GM12878 (cell line): ENCODE measurements at regions not wholly inside any gene's neighbourhood (a gene's known extent, or its start where the extent isn't known, plus 50 kb on each side); places are given as distances from the start of the nearest gene placed in this dataset.

ENCODE experiments used
- ATAC-seq: fragments of 200-7000 bp; cut with Tn5 transposase; 3 replicates; pipeline ENCODE4 v1.9.1; 2020; ENCODE audit warnings: mild to moderate bottlenecking, moderate library complexity
- BruUV-seq: library from RNA; stranded (reverse); fragments of 400-500 nt; replicated peaks from 2 replicates; lab custom pipeline; 2021; lab: Mats Ljungman, UMichigan
- CTCF ChIA-PET: fragments of 300-600 bp; sonication (Branson Sonifier 250); formaldehyde crosslinking; extraction: SDS; loops from one replicate; lab custom pipeline; 2021; ENCODE audit warnings: inconsistent platforms; lab: Yijun Ruan, JAX
- POLR2A ChIA-PET: fragments of 350-600 bp; formaldehyde crosslinking; extraction: SDS; loops from one replicate; lab custom pipeline; 2021; ENCODE audit warnings: inconsistent platforms; lab: Charles Lee
- RAD21 ChIA-PET: fragments of 300-600 bp; sonication (Branson Sonifier 250); formaldehyde crosslinking; loops from one replicate; lab custom pipeline; 2023; ENCODE audit warnings: antibody characterized with exemption; ENCODE audit not compliant: unreplicated experiment; lab: Charles Lee
- SMC1A ChIA-PET: fragments of 300-600 bp; sonication (Branson Sonifier 250); formaldehyde crosslinking; loops from one replicate; lab custom pipeline; 2023; ENCODE audit not compliant: unreplicated experiment, uncharacterized antibody; lab: Charles Lee
- DNase-seq: peaks from one replicate; pipeline ENCODE4 v3.0.0-alpha.2; 2011; ENCODE audit warnings: low read depth, low spot score
- FAIRE-seq: peaks from 3 replicates; lab custom pipeline; 2011; peaks lifted over from hg19 to GRCh38; lab: Jason Lieb, UNC
- H2AFZ ChIP-seq: 2 replicates; pipeline ENCODE4 v1.6.0; 2011; ENCODE audit warnings: low read depth, low read length, control low read depth; ENCODE audit not compliant: control insufficient read depth
- H3K27ac ChIP-seq: 2 replicates; pipeline ENCODE4 v1.5.1; 2011; ENCODE audit warnings: control low read depth; ENCODE audit not compliant: control insufficient read depth, insufficient read depth
- H3K27me3 ChIP-seq, 2 experiments: replicated peaks in 1 of 2; 2 replicates each; pipeline versions ENCODE4 v1.6.0 to v1.6.1; 2011; ENCODE audit warnings: low read length in 1 of 2; ENCODE audit not compliant: control insufficient read depth in 2 of 2, insufficient read depth in 2 of 2
- H3K36me3 ChIP-seq, 2 experiments: 2 replicates each; pipeline ENCODE4 v1.5.1; 2011; ENCODE audit warnings: low read length in 1 of 2; ENCODE audit not compliant: control insufficient read depth in 2 of 2, insufficient read depth in 2 of 2
- H3K4me1 ChIP-seq: 2 replicates; pipeline ENCODE4 v1.6.1; 2011; ENCODE audit warnings: mild to moderate bottlenecking, low read length, moderate library complexity, mixed read lengths; ENCODE audit not compliant: control insufficient read depth, insufficient read depth
- H3K4me2 ChIP-seq: 2 replicates; pipeline ENCODE4 v1.6.0; 2011; ENCODE audit warnings: control low read depth; ENCODE audit not compliant: control insufficient read depth, insufficient read depth
- H3K4me3 ChIP-seq: fragments of 200-600 bp; sonication (generic); 2 replicates; pipeline ENCODE4 v1.5.1; 2016
- H3K79me2 ChIP-seq: 2 replicates; pipeline ENCODE4 v1.6.0; 2011; ENCODE audit warnings: low read length; ENCODE audit not compliant: control insufficient read depth, insufficient read depth
- H3K9ac ChIP-seq: 2 replicates; pipeline ENCODE4 v1.8.0; 2011; ENCODE audit warnings: low read length, control low read depth, mixed read lengths; ENCODE audit not compliant: control insufficient read depth, insufficient read depth
- H3K9me3 ChIP-seq: replicated peaks from 3 replicates; pipeline ENCODE4 v1.5.1; 2011; ENCODE audit warnings: mild to moderate bottlenecking, low read length; ENCODE audit not compliant: control insufficient read depth, insufficient read depth
- H4K20me1 ChIP-seq: 2 replicates; pipeline ENCODE4 v1.6.0; 2011; ENCODE audit not compliant: control insufficient read depth, insufficient read depth
- ASH2L ChIP-seq: fragments of 300-600, 200-600 bp; sonication (generic); IDR thresholded peaks from 2 replicates; pipeline ENCODE4 v1.6.1; 2017; ENCODE audit warnings: low read depth, mild to moderate bottlenecking, borderline replicate concordance
- CHD4 ChIP-seq: fragments of 200-600 bp; sonication (generic); IDR thresholded peaks from 2 replicates; pipeline ENCODE4 v1.6.1; 2016; ENCODE audit warnings: mild to moderate bottlenecking
- EP300 ChIP-seq, 2 experiments: fragments of 150-350 bp in 1 of 2; IDR thresholded peaks; 2 replicates each; pipeline ENCODE4 v1.6.1; 2011 to 2012; ENCODE audit warnings: low read depth in 2 of 2, low read length in 2 of 2, borderline replicate concordance in 1 of 2, improper control_type of control experiment in 1 of 2, inconsistent platforms in 1 of 2; ENCODE audit not compliant: control insufficient read depth in 1 of 2
- IKZF1 ChIP-seq: fragments of 450-650 bp; conservative IDR thresholded peaks from 2 replicates; pipeline ENCODE4 v1.6.1; 2017; ENCODE audit warnings: antibody characterized with exemption, mild to moderate bottlenecking
- JUNB ChIP-seq: IDR thresholded peaks from 2 replicates; pipeline ENCODE4 v1.6.1; 2016; ENCODE audit warnings: antibody characterized with exemption, mild to moderate bottlenecking
- JUND ChIP-seq: IDR thresholded peaks from 2 replicates; pipeline ENCODE4 v1.6.1; 2012; ENCODE audit warnings: low read depth, mild to moderate bottlenecking, low read length, improper control_type of control experiment, moderate library complexity
- MTA2 ChIP-seq: fragments of 450-650 bp; IDR thresholded peaks from 2 replicates; pipeline ENCODE4 v1.6.1; 2016; ENCODE audit warnings: low read depth, mild to moderate bottlenecking, moderate library complexity
- NBN ChIP-seq: fragments of 450-650 bp; IDR thresholded peaks from 2 replicates; pipeline ENCODE4 v1.6.1; 2016
- NR2C2 ChIP-seq: IDR thresholded peaks from 2 replicates; pipeline ENCODE4 v1.6.1; 2011; ENCODE audit warnings: borderline replicate concordance, low read depth; ENCODE audit not compliant: control insufficient read depth, insufficient read length
- PAX5 ChIP-seq: IDR thresholded peaks from 2 replicates; pipeline ENCODE4 v1.6.1; 2011; ENCODE audit warnings: low read depth, low read length, borderline replicate concordance
- POLR2A ChIP-seq: IDR thresholded peaks from 2 replicates; pipeline ENCODE4 v1.6.1; 2011; ENCODE audit warnings: low read depth, mild to moderate bottlenecking, low read length
- RBBP5 ChIP-seq: fragments of 200-600 bp; sonication (generic); conservative IDR thresholded peaks from 2 replicates; pipeline ENCODE4 v1.6.1; 2016
- RCOR1 ChIP-seq: conservative IDR thresholded peaks from 2 replicates; pipeline ENCODE4 v1.6.1; 2012; ENCODE audit warnings: low read depth, low read length, improper control_type of control experiment
- STAT3 ChIP-seq: IDR thresholded peaks from 2 replicates; pipeline ENCODE4 v1.6.1; 2011; ENCODE audit warnings: low read depth, low read length, improper control_type of control experiment
- WRNIP1 ChIP-seq: IDR thresholded peaks from 2 replicates; pipeline ENCODE4 v1.6.1; 2011; ENCODE audit warnings: low read depth, low read length, improper control_type of control experiment, borderline replicate concordance
- ZNF207 ChIP-seq: fragments of 450-650 bp; IDR thresholded peaks from 2 replicates; pipeline ENCODE4 v1.6.1; 2014; ENCODE audit warnings: antibody characterized with exemption, mild to moderate bottlenecking, borderline replicate concordance
- in situ Hi-C: fragments of 300-500 bp; cut with MboI; formaldehyde crosslinking; loops from 9 replicates; pipeline ENCODE4 v1.14.3; 2018; ENCODE audit warnings: mixed read lengths
- intact Hi-C: fragments of 100-400 bp; cut with micrococcal nuclease; formaldehyde crosslinking; loops from one replicate; pipeline ENCODE4 v1.14.2; 2022; ENCODE audit not compliant: unreplicated experiment
- TF ChIP-seq, protein P1 (sequence below): IDR thresholded peaks from 2 replicates; pipeline ENCODE4 v1.6.1; 2012; ENCODE audit warnings: low read length, inconsistent platforms

DNA sequence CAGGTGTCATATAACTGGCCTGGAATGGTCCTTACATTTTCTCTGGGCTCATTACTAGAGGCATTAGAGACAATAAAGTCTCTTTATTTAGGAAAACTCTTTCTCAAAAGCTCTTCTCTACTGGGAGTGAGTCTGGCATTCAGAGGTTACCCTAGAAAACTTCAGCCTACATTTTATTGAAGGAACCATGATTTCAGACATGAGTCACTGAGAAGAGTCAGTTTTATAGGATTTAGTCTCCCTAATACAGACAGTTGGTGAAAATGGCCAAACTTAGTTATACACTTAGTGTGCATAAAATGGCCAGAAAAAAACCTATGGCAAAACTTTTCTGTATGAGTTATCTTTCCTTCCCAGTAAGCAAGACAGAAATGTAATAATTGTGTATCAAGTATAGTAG, 689.4 kb downstream of the ZEB2 start:
- no peak overlapping the region for H3K9ac ChIP-seq
- H3K36me3 ChIP-seq = no peaks in the 10 kb centered on the region
- POLR2A ChIA-PET = no interaction called here
- BruUV-seq = no TSS peak
- H3K27ac ChIP-seq = no peak overlapping the region
- no peaks in the 10 kb centered on the region for H3K79me2 ChIP-seq
- CTCF ChIA-PET = no interaction called here
- 0 out of 4 replicates have a peak, but pooled peaks cover 0 to 5% of the 10 kb centered on the region in 2 experiments for H3K27me3 ChIP-seq
- DNase-seq (no peak), ATAC-seq (no peak)
- no peak overlapping the region for H3K4me3 ChIP-seq
- H3K4me2 ChIP-seq = no peak overlapping the region
- TF ChIP-seq JUNB (no peak), MTA2 (no peak), PAX5 (no peak), NBN (no peak), CHD4 (no peak), WRNIP1 (no peak), ASH2L (no peak), IKZF1 (no peak), ZNF207 (no peak), POLR2A (no peak), NR2C2 (no peak), RBBP5 (no peak), JUND (no peak), STAT3 (no peak), RCOR1 (no peak), EP300 (IDR thresholded peaks at IDR 0.05; ENCODE audit: borderline replicate concordance in 1 of 2, control insufficient read depth in 1 of 2, low read depth in 2 of 2, low read length in 2 of 2) (no peak)
- TF ChIP-seq, protein P1, sequence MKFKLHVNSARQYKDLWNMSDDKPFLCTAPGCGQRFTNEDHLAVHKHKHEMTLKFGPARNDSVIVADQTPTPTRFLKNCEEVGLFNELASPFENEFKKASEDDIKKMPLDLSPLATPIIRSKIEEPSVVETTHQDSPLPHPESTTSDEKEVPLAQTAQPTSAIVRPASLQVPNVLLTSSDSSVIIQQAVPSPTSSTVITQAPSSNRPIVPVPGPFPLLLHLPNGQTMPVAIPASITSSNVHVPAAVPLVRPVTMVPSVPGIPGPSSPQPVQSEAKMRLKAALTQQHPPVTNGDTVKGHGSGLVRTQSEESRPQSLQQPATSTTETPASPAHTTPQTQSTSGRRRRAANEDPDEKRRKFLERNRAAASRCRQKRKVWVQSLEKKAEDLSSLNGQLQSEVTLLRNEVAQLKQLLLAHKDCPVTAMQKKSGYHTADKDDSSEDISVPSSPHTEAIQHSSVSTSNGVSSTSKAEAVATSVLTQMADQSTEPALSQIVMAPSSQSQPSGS = no peak
- TF ChIP-seq, all 136 proteins: peak for 0
- RAD21 ChIA-PET = no interaction called here
- SMC1A ChIA-PET = interaction anchor here (1.0 kb wide), 1 partner anchor 910 kb away, joined by 3 read pairs; no protein-coding TSS in a partner anchor
- H3K4me1 ChIP-seq = no peaks in the 10 kb centered on the region
- H4K20me1 ChIP-seq = no peaks in the 10 kb centered on the region
- FAIRE-seq = no peak
- H2AFZ ChIP-seq = no peak overlapping the region
- no peaks in the 10 kb centered on the region for H3K9me3 ChIP-seq
- in situ Hi-C loops (no loop called here), intact Hi-C loops (no loop called here)
